ENCODE measurements at regions not wholly inside any gene's neighbourhood (a gene's known extent, or its start where the extent isn't known, plus 50 kb on each side); places are given as distances from the start of the nearest gene placed in this dataset.

DNA sequence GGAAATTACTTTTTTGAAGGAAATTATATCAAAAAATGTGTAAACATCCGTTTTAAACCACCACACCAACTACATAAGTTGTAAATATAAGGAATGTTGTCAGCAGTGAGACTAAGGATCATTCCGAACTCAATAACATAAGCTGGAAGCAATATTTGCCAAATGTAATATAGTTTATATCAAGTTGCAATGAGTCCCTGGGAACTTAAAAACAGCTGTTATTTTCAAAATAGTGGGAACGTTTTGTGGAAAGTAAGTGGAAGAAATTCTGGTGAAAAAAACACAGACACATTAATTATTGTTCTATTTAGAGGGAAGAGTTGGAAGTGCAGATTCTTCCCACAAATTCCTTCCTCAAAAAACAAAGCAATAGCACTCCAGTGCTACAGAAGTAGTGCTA is 444.3 kb downstream of the NAP1L3 start:
- CTCF ChIA-PET = no interaction called here
- no peaks in the 10 kb centered on the region for H3K4me1 ChIP-seq (ENCODE audit: control insufficient read depth, insufficient read depth, low read length)
- TF ChIP-seq ZNF433 (tag by site-specific recombination; IDR thresholded peaks at IDR 0.05; ENCODE audit: low read depth) (no peak), REST (tag by site-specific recombination; IDR thresholded peaks at IDR 0.05) (no peak), ZNF391 (tag by site-specific recombination; IDR thresholded peaks at IDR 0.05; ENCODE audit: borderline replicate concordance, low read depth) (no peak), ZNF677 (tag by site-specific recombination; IDR thresholded peaks at IDR 0.05) (no peak), ZBTB21 (tag by site-specific recombination; IDR thresholded peaks at IDR 0.05) (no peak), ZNF488 (tag by site-specific recombination; IDR thresholded peaks at IDR 0.05) (no peak), ZNF112 (tag by site-specific recombination; IDR thresholded peaks at IDR 0.05) (no peak)
- TF ChIP-seq, protein P1, sequence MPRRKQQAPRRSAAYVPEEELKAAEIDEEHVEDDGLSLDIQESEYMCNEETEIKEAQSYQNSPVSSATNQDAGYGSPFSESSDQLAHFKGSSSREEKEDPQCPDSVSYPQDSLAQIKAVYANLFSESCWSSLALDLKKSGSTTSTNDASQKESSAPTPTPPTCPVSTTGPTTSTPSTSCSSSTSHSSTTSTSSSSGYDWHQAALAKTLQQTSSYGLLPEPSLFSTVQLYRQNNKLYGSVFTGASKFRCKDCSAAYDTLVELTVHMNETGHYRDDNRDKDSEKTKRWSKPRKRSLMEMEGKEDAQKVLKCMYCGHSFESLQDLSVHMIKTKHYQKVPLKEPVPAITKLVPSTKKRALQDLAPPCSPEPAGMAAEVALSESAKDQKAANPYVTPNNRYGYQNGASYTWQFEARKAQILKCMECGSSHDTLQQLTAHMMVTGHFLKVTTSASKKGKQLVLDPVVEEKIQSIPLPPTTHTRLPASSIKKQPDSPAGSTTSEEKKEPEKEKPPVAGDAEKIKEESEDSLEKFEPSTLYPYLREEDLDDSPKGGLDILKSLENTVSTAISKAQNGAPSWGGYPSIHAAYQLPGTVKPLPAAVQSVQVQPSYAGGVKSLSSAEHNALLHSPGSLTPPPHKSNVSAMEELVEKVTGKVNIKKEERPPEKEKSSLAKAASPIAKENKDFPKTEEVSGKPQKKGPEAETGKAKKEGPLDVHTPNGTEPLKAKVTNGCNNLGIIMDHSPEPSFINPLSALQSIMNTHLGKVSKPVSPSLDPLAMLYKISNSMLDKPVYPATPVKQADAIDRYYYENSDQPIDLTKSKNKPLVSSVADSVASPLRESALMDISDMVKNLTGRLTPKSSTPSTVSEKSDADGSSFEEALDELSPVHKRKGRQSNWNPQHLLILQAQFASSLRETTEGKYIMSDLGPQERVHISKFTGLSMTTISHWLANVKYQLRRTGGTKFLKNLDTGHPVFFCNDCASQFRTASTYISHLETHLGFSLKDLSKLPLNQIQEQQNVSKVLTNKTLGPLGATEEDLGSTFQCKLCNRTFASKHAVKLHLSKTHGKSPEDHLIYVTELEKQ (tag by site-specific recombination; IDR thresholded peaks at IDR 0.05; ENCODE audit: borderline replicate concordance) = no peak
- no peaks in the 10 kb centered on the region for H3K36me3 ChIP-seq (ENCODE audit: control insufficient read depth in 2 of 2, insufficient read depth in 1 of 2, low read length in 2 of 2)
- H3K9me3 ChIP-seq (ENCODE audit: control insufficient read depth, insufficient read depth, low read depth, low read length) = no peaks in the 10 kb centered on the region
- no peak overlapping the region for H3K4me3 ChIP-seq (ENCODE audit: low read depth, low read length)
- POLR2A ChIA-PET = no interaction called here
- H3K27ac ChIP-seq (ENCODE audit: extremely low read depth, low read depth, low read length) = no peak overlapping the region
